ENCODE measurements at regions not wholly inside any gene's neighbourhood (a gene's known extent, or its start where the extent isn't known, plus 50 kb on each side); places are given as distances from the start of the nearest gene placed in this dataset.

GRCh38 chr1:65688215-65688566, 104.5 kb upstream of the PDE4B start:
- TF ChIP-seq, protein P1, sequence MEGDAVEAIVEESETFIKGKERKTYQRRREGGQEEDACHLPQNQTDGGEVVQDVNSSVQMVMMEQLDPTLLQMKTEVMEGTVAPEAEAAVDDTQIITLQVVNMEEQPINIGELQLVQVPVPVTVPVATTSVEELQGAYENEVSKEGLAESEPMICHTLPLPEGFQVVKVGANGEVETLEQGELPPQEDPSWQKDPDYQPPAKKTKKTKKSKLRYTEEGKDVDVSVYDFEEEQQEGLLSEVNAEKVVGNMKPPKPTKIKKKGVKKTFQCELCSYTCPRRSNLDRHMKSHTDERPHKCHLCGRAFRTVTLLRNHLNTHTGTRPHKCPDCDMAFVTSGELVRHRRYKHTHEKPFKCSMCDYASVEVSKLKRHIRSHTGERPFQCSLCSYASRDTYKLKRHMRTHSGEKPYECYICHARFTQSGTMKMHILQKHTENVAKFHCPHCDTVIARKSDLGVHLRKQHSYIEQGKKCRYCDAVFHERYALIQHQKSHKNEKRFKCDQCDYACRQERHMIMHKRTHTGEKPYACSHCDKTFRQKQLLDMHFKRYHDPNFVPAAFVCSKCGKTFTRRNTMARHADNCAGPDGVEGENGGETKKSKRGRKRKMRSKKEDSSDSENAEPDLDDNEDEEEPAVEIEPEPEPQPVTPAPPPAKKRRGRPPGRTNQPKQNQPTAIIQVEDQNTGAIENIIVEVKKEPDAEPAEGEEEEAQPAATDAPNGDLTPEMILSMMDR (IDR thresholded peaks at IDR 0.05), result no peak
- TF ChIP-seq POLR2A (IDR thresholded peaks at IDR 0.05), result no peak

Data from lower leg skin (tissue), 3 donors.